BLaER1 treated with 17β-estradiol and CSF1 and Interleukin-3, amounts not matched to agents 10 nM and 100 nM (cell line): ENCODE measurements at regions not wholly inside any gene's neighbourhood (a gene's known extent, or its start where the extent isn't known, plus 50 kb on each side); places are given as distances from the start of the nearest gene placed in this dataset.

Experiments
- H3K27ac ChIP-seq, 11 experiments: shearing (Covaris generic); formaldehyde crosslinking; 2 replicates each; pipeline ENCODE4 v1.8.1; 2022
- H3K27me3 ChIP-seq, 11 experiments: shearing (Covaris generic); formaldehyde crosslinking; 2 replicates each; pipeline ENCODE4 v1.8.1; 2022
- H3K36me3 ChIP-seq, 11 experiments: shearing (Covaris generic); formaldehyde crosslinking; 2 replicates each; pipeline ENCODE4 v1.8.1; 2022
- H3K4me1 ChIP-seq, 10 experiments: shearing (Covaris generic); formaldehyde crosslinking; 2 replicates each; pipeline ENCODE4 v1.8.1; 2022
- H3K4me2 ChIP-seq, 11 experiments: shearing (Covaris generic); formaldehyde crosslinking; 2 replicates each; pipeline ENCODE4 v1.8.1; 2022
- H3K4me3 ChIP-seq, 10 experiments: shearing (Covaris generic); formaldehyde crosslinking; 2 replicates each; pipeline ENCODE4 v1.8.1; 2022
- H3K9ac ChIP-seq, 11 experiments: shearing (Covaris generic); formaldehyde crosslinking; 2 replicates each; pipeline ENCODE4 v1.8.1; 2022
- H3K9me3 ChIP-seq, 11 experiments: shearing (Covaris generic); formaldehyde crosslinking; replicated peaks in 1 of 11; 2 replicates each; pipeline ENCODE4 v1.8.1; 2022
- H4K20me1 ChIP-seq, 11 experiments: shearing (Covaris generic); formaldehyde crosslinking; 2 replicates each; pipeline ENCODE4 v1.8.1; 2022
- Cebpa-rat ChIP-seq, 11 experiments: shearing (Covaris generic); IDR thresholded peaks; 2 replicates each; pipeline ENCODE4 v1.8.1; 2022

DNA sequence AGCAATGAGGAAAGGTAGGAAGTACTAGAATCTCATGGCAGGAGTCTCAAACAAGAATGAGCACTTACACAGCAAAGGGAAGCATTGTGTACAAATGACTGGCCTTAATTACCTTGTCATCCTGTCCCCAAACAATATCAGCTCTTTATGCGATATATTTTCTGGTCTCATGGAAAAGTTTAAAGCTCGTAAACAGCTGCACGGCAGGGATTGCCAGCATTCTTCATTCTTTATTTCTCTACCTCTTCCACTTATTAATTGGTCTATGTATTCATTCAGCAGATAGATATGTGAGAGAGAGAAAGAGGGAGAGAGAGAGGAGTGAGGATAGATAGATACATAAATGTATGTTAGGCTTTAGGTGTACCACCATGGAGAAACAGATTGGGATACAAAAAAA lies 155.8 kb upstream of the FAT4 start:
- Histone ChIP-seq H3K27me3 (no peaks in the 10 kb centered on the region), H3K27ac (no peak overlapping the region), H3K4me1 (peaks cover 0 to 20% (median 8%) of the 10 kb centered on the region in 10 experiments; a peak in 11 of 20 replicates), H3K4me3 (no peak overlapping the region), H3K4me2 (no peak overlapping the region), H3K9ac (no peak overlapping the region), H3K9me3 (peaks cover 0 to 4% (median 0%) of the 10 kb centered on the region in 11 experiments; a peak in 1 of 22 replicates), H4K20me1 (no peaks in the 10 kb centered on the region), H3K36me3 (no peaks in the 10 kb centered on the region; a peak in 1 of 22 replicates)
- no peak for TF ChIP-seq Cebpa-rat (IDR thresholded peaks at IDR 0.05)

DNA sequence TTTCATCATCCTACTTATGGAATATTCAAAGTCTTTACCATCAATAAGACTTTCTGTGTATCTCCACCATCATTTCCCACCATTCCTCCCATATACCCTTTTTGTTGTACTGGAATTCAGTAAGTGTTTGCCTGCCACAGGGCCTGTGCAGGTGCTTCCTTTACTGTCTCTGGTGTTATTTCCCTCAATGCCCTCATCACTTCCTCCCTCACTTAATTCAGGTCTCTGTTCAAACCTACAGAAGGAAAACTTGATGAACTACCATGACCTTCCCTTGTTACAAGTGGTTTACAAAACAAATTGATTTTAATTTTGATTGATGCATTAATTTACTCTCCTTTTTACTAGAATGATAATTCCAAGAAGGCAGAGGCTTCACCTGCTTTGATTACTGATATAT lies 159.5 kb upstream of the FAT4 start:
- no peak overlapping the region for H3K4me3 ChIP-seq
- no peak overlapping the region for H3K9ac ChIP-seq
- no peak for TF ChIP-seq Cebpa-rat (IDR thresholded peaks at IDR 0.05)
- H4K20me1 ChIP-seq = no peaks in the 10 kb centered on the region
- H3K4me2 ChIP-seq = peak overlapping the region in 8 of 11 experiments; percentile 15 to 63 (median 48); a peak in 12 of 22 replicates
- H3K9me3 ChIP-seq = no peaks in the 10 kb centered on the region
- H3K27me3 ChIP-seq = no peaks in the 10 kb centered on the region
- H3K36me3 ChIP-seq = no peaks in the 10 kb centered on the region
- peak overlapping the region in 1 of 11 experiments; percentile 15; a peak in 1 of 22 replicates for H3K27ac ChIP-seq
- peaks cover 0 to 20% (median 8%) of the 10 kb centered on the region in 10 experiments; a peak in 11 of 20 replicates for H3K4me1 ChIP-seq

DNA sequence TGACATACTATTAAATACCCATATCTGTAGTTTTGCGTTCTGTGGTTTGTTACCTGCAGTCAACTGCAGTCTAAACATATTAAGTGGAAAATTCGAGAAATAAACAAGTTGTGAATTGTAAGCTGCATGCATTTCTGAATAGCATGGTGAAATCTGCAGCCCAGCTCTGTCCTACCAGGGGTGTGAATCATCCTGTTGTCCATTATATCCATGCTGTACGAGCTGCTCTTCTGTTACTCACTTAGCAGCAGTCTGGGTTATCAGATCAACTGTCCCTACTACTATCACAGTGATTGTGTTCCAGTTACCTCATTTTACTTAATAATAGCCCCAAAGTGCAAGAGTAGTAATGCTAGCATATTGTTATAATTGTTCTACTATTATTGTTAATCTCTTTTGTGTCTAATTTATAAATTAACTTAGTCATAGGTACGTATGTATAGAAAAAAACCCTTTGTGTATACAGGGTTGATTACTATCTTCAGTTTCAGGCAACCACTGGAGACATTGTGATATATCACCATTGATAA lies 173.7 kb upstream of the FAT4 start:
- Histone ChIP-seq H3K4me3 (no peak overlapping the region), H3K9me3 (no peaks in the 10 kb centered on the region), H3K9ac (no peak overlapping the region), H3K4me1 (no peaks in the 10 kb centered on the region), H4K20me1 (no peaks in the 10 kb centered on the region), H3K27ac (no peak overlapping the region), H3K36me3 (no peaks in the 10 kb centered on the region), H3K27me3 (no peaks in the 10 kb centered on the region), H3K4me2 (no peak overlapping the region)
- TF ChIP-seq Cebpa-rat (IDR thresholded peaks at IDR 0.05) = no peak

DNA sequence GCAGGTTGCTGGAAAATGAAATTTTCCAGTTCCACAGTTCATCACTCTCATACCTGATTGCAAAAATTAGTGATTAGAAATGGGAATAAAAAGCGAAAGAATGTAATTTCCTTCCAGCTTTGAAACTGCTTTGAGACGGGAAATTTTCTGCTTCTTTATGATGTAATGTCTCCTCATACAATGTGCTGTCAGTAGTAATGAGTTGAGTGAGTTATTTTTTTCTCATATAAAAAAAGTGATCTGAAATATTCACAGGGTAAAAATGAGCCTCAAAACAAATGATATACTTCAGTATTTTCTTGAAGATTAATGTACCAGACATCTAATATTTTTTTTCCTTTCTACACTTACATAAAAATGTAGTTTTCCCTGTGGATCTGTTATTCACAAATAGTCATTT lies 179.1 kb upstream of the FAT4 start:
- Histone ChIP-seq H3K9ac (no peak overlapping the region), H3K27ac (no peak overlapping the region), H3K36me3 (no peaks in the 10 kb centered on the region), H3K4me1 (no peaks in the 10 kb centered on the region), H3K4me3 (no peak overlapping the region), H3K4me2 (no peak overlapping the region), H3K27me3 (no peaks in the 10 kb centered on the region), H3K9me3 (no peaks in the 10 kb centered on the region), H4K20me1 (no peaks in the 10 kb centered on the region)
- TF ChIP-seq Cebpa-rat (IDR thresholded peaks at IDR 0.05) = no peak

GRCh38 chr4:125132729-125133128 lies 182.0 kb upstream of the FAT4 start:
- Histone ChIP-seq H3K27ac (no peak overlapping the region), H4K20me1 (no peaks in the 10 kb centered on the region), H3K4me2 (no peak overlapping the region), H3K4me1 (no peaks in the 10 kb centered on the region), H3K27me3 (no peaks in the 10 kb centered on the region), H3K9me3 (no peaks in the 10 kb centered on the region), H3K9ac (no peak overlapping the region), H3K36me3 (no peaks in the 10 kb centered on the region), H3K4me3 (no peak overlapping the region)
- TF ChIP-seq Cebpa-rat (IDR thresholded peaks at IDR 0.05) = no peak

DNA sequence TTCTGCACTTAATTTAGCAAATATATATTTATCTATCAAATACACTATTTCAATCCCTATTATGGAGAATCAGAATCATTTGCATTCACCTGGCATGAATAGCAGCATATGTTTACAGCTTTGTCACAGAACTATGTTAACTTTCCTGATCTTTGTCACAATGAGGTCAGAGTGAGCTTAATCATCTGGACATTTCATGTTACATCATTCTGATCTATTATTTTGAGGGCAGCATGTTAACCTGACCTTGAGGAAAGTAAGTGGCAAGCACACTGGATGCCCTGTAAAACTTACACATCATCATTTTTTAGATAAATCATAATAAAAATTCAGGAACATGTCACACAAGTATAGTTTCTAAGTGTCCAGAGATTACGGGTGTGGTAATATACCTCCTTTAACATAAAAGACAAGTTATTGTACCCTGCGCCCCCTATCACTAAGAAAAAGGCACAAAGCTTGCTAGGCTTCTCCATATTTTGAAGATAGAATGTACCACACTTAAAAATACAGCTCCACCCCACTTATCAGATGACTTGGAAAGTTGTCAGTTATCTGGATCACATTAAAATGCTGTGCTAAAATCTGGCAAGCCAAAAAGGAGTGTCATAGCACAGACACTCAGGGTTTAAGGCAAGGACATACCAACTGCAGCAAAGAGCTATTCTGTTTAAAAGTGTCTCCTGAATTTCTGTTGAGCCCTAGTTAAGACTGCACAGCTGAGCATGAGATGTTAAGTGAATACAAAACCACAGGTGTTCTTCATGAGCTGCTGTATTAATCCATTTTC lies 182.7 kb upstream of the FAT4 start:
- Histone ChIP-seq H3K9me3 (no peaks in the 10 kb centered on the region), H3K27ac (no peak overlapping the region), H3K4me1 (no peaks in the 10 kb centered on the region), H3K36me3 (no peaks in the 10 kb centered on the region), H3K27me3 (no peaks in the 10 kb centered on the region), H3K9ac (no peak overlapping the region), H3K4me3 (no peak overlapping the region), H4K20me1 (no peaks in the 10 kb centered on the region), H3K4me2 (no peak overlapping the region)
- no peak for TF ChIP-seq Cebpa-rat (IDR thresholded peaks at IDR 0.05)

- Histone ChIP-seq H3K27ac (no peak overlapping the region), H3K9me3 (no peaks in the 10 kb centered on the region), H3K27me3 (no peaks in the 10 kb centered on the region), H3K4me3 (no peak overlapping the region), H3K9ac (no peak overlapping the region), H3K4me1 (no peaks in the 10 kb centered on the region), H4K20me1 (no peaks in the 10 kb centered on the region), H3K4me2 (no peak overlapping the region), H3K36me3 (no peaks in the 10 kb centered on the region)
- TF ChIP-seq Cebpa-rat (IDR thresholded peaks at IDR 0.05) = no peak
Observed at GRCh38 chr4:125125276-125125675, 189.5 kb upstream of the FAT4 start.

DNA sequence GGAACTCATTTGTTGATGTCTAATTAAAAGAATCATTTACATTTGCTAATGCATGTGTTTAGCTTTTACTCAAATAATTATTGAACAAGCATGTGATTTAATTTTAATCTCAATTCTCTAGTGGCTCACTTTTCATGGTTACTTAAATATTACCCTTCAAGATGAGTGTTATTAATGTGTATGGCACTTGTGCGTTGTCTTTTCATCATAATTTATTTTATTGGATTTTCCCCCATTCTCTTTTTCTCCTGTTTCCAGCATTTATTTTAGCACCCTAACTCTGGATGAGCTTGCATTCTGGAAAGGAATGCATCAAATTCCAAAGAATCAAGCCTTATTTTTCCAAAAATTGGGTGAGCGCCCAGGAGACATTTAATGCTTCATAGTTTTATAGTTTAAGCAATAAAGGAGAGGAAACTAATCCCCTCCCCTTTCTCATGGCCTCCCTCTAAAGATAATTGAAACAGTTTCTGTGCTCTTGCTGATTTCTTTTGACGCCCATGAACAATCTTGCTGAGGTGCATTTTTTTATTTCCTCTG lies 191.1 kb upstream of the FAT4 start:
- H3K9ac ChIP-seq = no peak overlapping the region
- no peaks in the 10 kb centered on the region for H3K36me3 ChIP-seq
- no peaks in the 10 kb centered on the region for H4K20me1 ChIP-seq
- H3K27ac ChIP-seq = no peak overlapping the region
- TF ChIP-seq Cebpa-rat (IDR thresholded peaks at IDR 0.05) = no peak
- H3K27me3 ChIP-seq = no peaks in the 10 kb centered on the region
- no peak overlapping the region for H3K4me2 ChIP-seq
- H3K4me1 ChIP-seq = no peaks in the 10 kb centered on the region
- H3K4me3 ChIP-seq = no peak overlapping the region
- no peaks in the 10 kb centered on the region for H3K9me3 ChIP-seq

- Histone ChIP-seq H3K4me2 (no peak overlapping the region), H4K20me1 (no peaks in the 10 kb centered on the region), H3K27me3 (no peaks in the 10 kb centered on the region), H3K4me3 (no peak overlapping the region), H3K9me3 (no peaks in the 10 kb centered on the region), H3K36me3 (no peaks in the 10 kb centered on the region), H3K27ac (no peak overlapping the region), H3K4me1 (no peaks in the 10 kb centered on the region), H3K9ac (no peak overlapping the region)
- no peak for TF ChIP-seq Cebpa-rat (IDR thresholded peaks at IDR 0.05)
Observed at GRCh38 chr4:125121581-125121980, 193.2 kb upstream of the FAT4 start.

- Histone ChIP-seq H3K4me3 (no peak overlapping the region), H3K9me3 (no peaks in the 10 kb centered on the region), H4K20me1 (no peaks in the 10 kb centered on the region), H3K4me2 (no peak overlapping the region), H3K36me3 (no peaks in the 10 kb centered on the region), H3K27me3 (no peaks in the 10 kb centered on the region), H3K4me1 (no peaks in the 10 kb centered on the region), H3K9ac (no peak overlapping the region), H3K27ac (no peak overlapping the region)
- no peak for TF ChIP-seq Cebpa-rat (IDR thresholded peaks at IDR 0.05)
Observed at GRCh38 chr4:125116431-125116830, 198.3 kb upstream of the FAT4 start.
